ENCODE measurements at regions not wholly inside any gene's neighbourhood (a gene's known extent, or its start where the extent isn't known, plus 50 kb on each side); places are given as distances from the start of the nearest gene placed in this dataset.
"Not testable (repeated sequence)": the region's sequence is repeated elsewhere in the genome, so short reads cannot be mapped to it uniquely, and the experiment has no call there.

GRCh38 chr2:65979446-65979845 lies 455.5 kb upstream of the MEIS1 start:
- Histone ChIP-seq H3K4me2 (ENCODE audit: low read length) (no peak overlapping the region), H3K36me3 (ENCODE audit: control insufficient read depth, insufficient read depth, low read length) (no peaks in the 10 kb centered on the region), H3K79me2 (no peaks in the 10 kb centered on the region), H2AFZ (no peak overlapping the region), H3K27me3 (ENCODE audit: control insufficient read depth, insufficient read depth, low read length) (no peaks in the 10 kb centered on the region), H3K4me1 (no peaks in the 10 kb centered on the region), H3K4me3 (ENCODE audit: low read depth, low read length) (no peak overlapping the region), H3K9me3 (ENCODE audit: control insufficient read depth, low read length) (no peaks in the 10 kb centered on the region), H3K27ac (no peak overlapping the region), H3K9ac (no peak overlapping the region)
- TF ChIP-seq CTCF (IDR thresholded peaks at IDR 0.05), result no peak

DNA sequence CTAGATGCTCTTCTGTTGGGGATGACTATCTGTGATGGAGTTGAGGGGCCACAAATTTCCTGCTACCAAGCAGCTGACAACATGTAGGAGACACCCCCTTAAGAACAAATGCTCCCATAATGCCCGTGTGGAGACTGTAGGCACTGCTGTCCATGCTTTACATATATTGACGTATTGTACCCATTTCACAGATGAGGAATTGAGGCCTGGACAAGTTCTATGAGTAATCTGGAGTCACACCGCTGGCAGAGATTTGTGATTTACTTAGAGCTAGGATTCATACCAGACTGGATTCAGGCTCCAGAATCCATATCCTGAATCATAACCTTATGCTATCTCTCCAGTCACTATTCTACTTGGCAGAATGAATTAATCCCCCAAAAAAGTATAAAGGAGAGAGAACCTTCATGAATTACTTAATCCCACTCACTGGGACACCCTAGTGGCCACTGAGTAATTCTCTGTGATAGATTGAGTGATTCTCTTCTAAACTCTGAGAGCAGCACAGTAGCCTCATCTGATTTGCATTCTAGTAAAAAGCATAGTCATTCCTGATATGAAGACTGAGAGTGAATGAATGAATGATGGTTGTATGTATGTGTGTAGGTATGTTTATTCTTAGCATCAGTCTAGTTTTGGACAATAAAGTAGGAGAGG lies 460.7 kb upstream of the MEIS1 start:
- no peaks in the 10 kb centered on the region for H3K9me3 ChIP-seq (ENCODE audit: control insufficient read depth, low read length)
- peak; percentile 20 for TF ChIP-seq CTCF (IDR thresholded peaks at IDR 0.05)
- no peak overlapping the region for H3K4me2 ChIP-seq (ENCODE audit: low read length)
- H3K4me1 ChIP-seq, result no peaks in the 10 kb centered on the region
- no peaks in the 10 kb centered on the region for H3K36me3 ChIP-seq (ENCODE audit: control insufficient read depth, insufficient read depth, low read length)
- H3K27ac ChIP-seq, result no peak overlapping the region
- no peaks in the 10 kb centered on the region for H3K79me2 ChIP-seq
- H3K4me3 ChIP-seq (ENCODE audit: low read depth, low read length), result no peak overlapping the region
- no peaks in the 10 kb centered on the region for H3K27me3 ChIP-seq (ENCODE audit: control insufficient read depth, insufficient read depth, low read length)
- no peak overlapping the region for H2AFZ ChIP-seq
- H3K9ac ChIP-seq, result no peak overlapping the region

GRCh38 chr2:65969161-65969560 lies 465.8 kb upstream of the MEIS1 start:
- no peak for TF ChIP-seq CTCF (IDR thresholded peaks at IDR 0.05)

GRCh38 chr2:65963303-65963702 lies 471.6 kb upstream of the MEIS1 start:
- H3K27ac ChIP-seq; H3K4me3 ChIP-seq (ENCODE audit: low read depth, low read length); H3K4me1 ChIP-seq; H3K9ac ChIP-seq; H3K4me2 ChIP-seq (ENCODE audit: low read length); H3K27me3 ChIP-seq (ENCODE audit: control insufficient read depth, insufficient read depth, low read length); H3K9me3 ChIP-seq (ENCODE audit: control insufficient read depth, low read length); H3K36me3 ChIP-seq (ENCODE audit: control insufficient read depth, insufficient read depth, low read length); H3K79me2 ChIP-seq; H2AFZ ChIP-seq: not testable (repeated sequence)

More at GRCh38 chr2:65969161-65969560, 465.8 kb upstream of the MEIS1 start:
- Histone ChIP-seq H3K36me3 (ENCODE audit: control insufficient read depth, insufficient read depth, low read length) (no peaks in the 10 kb centered on the region), H3K9ac (no peak overlapping the region), H2AFZ (peak overlapping the region; percentile 16), H3K4me2 (ENCODE audit: low read length) (no peak overlapping the region), H3K4me3 (ENCODE audit: low read depth, low read length) (no peak overlapping the region), H3K27ac (no peak overlapping the region), H3K79me2 (no peaks in the 10 kb centered on the region), H3K9me3 (ENCODE audit: control insufficient read depth, low read length) (no peaks in the 10 kb centered on the region), H3K27me3 (ENCODE audit: control insufficient read depth, insufficient read depth, low read length) (no peaks in the 10 kb centered on the region), H3K4me1 (no peaks in the 10 kb centered on the region)

- H3K9ac ChIP-seq, result no peak overlapping the region
- H3K27me3 ChIP-seq (ENCODE audit: control insufficient read depth, insufficient read depth, low read length), result no peaks in the 10 kb centered on the region
- H3K9me3 ChIP-seq (ENCODE audit: control insufficient read depth, low read length), result no peaks in the 10 kb centered on the region
- no peak for TF ChIP-seq CTCF (IDR thresholded peaks at IDR 0.05)
- H3K4me1 ChIP-seq, result no peaks in the 10 kb centered on the region
- H3K79me2 ChIP-seq, result no peaks in the 10 kb centered on the region
- no peak overlapping the region for H3K4me2 ChIP-seq (ENCODE audit: low read length)
- no peaks in the 10 kb centered on the region for H3K36me3 ChIP-seq (ENCODE audit: control insufficient read depth, insufficient read depth, low read length)
- no peak overlapping the region for H3K27ac ChIP-seq
- no peak overlapping the region for H2AFZ ChIP-seq
- no peak overlapping the region for H3K4me3 ChIP-seq (ENCODE audit: low read depth, low read length)
Observed at GRCh38 chr2:65960953-65961352, 474.0 kb upstream of the MEIS1 start.
